Stimulated activated naive CD8-positive, alpha-beta T cell treated with anti-CD3 and anti-CD28 coated beads, Interleukin-15, amount 100 ng/mL, for 72 hours (primary cell): ENCODE measurements at regions not wholly inside any gene's neighbourhood (a gene's known extent, or its start where the extent isn't known, plus 50 kb on each side); places are given as distances from the start of the nearest gene placed in this dataset.
"Not testable (repeated sequence)": the region's sequence is repeated elsewhere in the genome, so short reads cannot be mapped to it uniquely, and the experiment has no call there.

ENCODE experiments used
- ATAC-seq: fragments of 150-1000 bp; cut with Tn5 transposase; 2 replicates; pipeline ENCODE4 v1.10.0; 2021; ENCODE audit warnings: mild to moderate bottlenecking, moderate library complexity
- DNase-seq, 2 donors: peaks; one replicate each; pipeline ENCODE4 v3.0.0; 2021 to 2022
- H3K27ac Mint-ChIP-seq, 2 donors: one replicate each; pipeline ENCODE4 v1.8.0; 2022; ENCODE audit warnings: mild to moderate bottlenecking in 2 of 2, mixed read lengths in 2 of 2, moderate library complexity in 2 of 2
- H3K27me3 Mint-ChIP-seq: one replicate; pipeline ENCODE4 v1.8.0; 2022; ENCODE audit warnings: mixed read lengths
- H3K4me1 Mint-ChIP-seq: one replicate; pipeline ENCODE4 v1.8.0; 2022; ENCODE audit warnings: mild to moderate bottlenecking, mixed read lengths
- H3K4me3 Mint-ChIP-seq, 2 donors: one replicate each; pipeline ENCODE4 v1.8.0; 2022; ENCODE audit warnings: mild to moderate bottlenecking in 2 of 2, mixed read lengths in 2 of 2, moderate library complexity in 1 of 2
- H3K9me3 Mint-ChIP-seq, 2 donors: one replicate each; pipeline ENCODE4 v1.8.0; 2022; ENCODE audit warnings: mixed read lengths in 2 of 2

DNA sequence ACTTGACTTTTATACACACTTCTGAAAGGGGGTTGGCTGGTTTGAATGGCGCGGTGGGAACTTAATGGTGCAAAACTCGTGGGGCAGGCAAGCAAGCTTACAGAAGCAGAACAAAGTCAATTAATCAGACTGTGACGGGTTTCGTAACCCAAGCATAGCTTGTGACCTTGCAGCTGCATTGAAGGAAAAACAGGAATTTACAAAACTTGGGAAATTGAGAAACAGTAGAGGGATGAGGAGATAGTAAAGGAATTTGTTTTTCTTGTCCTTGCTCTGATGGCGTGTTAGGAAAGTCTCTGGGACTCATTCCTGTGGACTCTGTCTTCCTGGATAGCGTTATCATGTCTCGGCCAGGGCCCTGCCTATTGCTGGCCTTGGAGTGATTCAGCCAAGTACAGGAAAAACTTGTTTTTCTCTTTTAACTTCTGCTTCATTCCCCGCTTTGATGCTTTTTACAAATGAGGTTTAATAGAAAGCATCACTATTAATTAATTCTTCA is 220.0 kb upstream of the KCND2 start:
- H3K4me1 Mint-ChIP-seq: no peaks in the 10 kb centered on the region
- peaks cover 4 to 10% of the 10 kb centered on the region in 2 donors for H3K9me3 Mint-ChIP-seq
- ATAC-seq (no peak), DNase-seq (no peak)
- no peak overlapping the region for H3K27ac Mint-ChIP-seq
- no peaks in the 10 kb centered on the region for H3K27me3 Mint-ChIP-seq
- H3K4me3 Mint-ChIP-seq: no peak overlapping the region

DNA sequence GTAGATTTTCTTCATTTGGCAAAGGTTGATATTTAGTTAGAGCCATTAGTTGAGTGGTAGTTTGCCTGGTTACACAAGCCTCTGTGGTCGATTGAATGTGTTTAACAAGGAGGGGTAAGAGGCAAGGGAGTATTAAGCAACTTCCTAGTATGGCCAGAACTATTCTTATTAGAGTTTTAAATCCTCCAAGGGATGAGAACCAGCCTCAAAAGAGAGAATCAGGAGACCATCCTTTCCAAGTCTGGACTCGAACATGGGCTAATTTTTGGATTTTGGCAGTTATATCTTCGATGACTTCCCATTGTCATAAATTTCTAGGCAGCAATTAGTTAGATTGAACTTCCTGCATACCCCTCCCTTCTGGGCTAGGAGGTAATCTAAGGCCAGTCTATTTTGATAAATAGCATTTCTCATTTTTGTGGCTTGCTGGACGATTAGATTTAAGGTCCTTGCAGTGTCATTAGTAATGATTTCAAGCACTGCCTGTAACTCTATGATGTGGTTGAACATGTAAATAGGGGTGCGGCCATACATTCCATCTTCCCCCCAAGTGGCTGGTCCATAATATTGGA is 219.5 kb upstream of the KCND2 start:
- H3K27me3 Mint-ChIP-seq: no peaks in the 10 kb centered on the region
- ATAC-seq (no peak), DNase-seq (no peak)
- no peak overlapping the region for H3K27ac Mint-ChIP-seq
- H3K4me3 Mint-ChIP-seq: no peak overlapping the region
- peaks cover 4 to 10% of the 10 kb centered on the region in 2 donors for H3K9me3 Mint-ChIP-seq
- no peaks in the 10 kb centered on the region for H3K4me1 Mint-ChIP-seq

DNA sequence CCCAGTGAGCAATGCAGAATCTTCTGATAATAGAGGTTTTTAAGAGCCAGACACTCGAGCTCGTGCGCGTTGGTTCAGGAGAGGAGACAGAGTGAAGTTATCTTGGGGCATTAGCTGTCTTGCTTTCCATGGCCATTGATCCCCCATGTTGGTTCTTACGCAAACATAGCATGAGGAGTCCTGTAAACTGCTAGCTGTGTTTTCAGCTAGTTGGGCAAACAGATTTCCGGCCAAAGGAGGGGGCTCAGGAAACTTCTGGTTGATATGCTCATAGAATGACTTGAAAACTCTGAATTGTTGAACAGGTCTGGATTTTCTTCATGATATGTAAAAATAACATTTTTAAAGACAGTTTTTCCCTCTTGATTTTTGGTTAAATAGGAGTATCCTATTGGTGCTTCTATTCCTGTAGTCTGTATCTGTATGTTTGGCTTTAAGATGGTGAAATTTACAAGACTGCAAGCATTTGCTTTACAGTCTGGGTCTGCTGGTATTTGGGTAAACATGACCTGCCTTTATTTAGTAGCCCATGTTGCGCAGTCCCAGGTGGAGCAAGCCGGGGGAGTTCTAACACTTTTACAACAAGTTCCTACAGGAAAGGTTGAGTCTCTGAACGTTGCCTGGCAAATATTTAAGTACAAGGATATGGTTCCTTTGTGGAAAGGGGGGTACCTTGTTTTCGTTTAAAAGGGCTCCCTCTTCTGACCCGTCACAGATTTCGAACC is 218.4 kb upstream of the KCND2 start:
- ATAC-seq (no peak), DNase-seq (no peak)
- no peaks in the 10 kb centered on the region for H3K4me1 Mint-ChIP-seq
- no peak overlapping the region for H3K4me3 Mint-ChIP-seq
- H3K9me3 Mint-ChIP-seq: peaks cover 10 to 18% of the 10 kb centered on the region in 2 donors
- no peaks in the 10 kb centered on the region for H3K27me3 Mint-ChIP-seq
- H3K27ac Mint-ChIP-seq: no peak overlapping the region

DNA sequence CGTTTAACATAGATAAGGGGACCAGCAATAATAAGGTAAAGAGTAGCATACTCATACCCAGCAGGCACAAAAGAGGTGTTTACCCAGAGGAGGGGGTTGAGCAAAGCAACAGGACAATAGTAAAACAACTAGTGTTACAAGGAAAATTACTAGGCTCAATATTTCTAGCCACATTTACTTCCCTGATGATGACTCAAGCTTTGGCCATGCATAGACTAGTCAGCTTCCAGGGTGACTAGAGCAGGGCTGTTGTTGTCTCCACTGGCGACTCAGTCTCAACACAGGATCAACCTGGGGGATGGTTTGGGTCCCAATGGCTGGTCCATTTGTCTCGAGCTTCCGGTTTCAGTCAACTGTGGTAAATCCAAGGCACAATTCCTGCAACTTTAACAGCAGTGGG is 217.7 kb upstream of the KCND2 start:
- H3K9me3 Mint-ChIP-seq: peaks cover 12 to 21% of the 10 kb centered on the region in 2 donors
- H3K27ac Mint-ChIP-seq: no peak overlapping the region
- no peak overlapping the region for H3K4me3 Mint-ChIP-seq
- DNase-seq: no peak
- no peaks in the 10 kb centered on the region for H3K4me1 Mint-ChIP-seq
- no peaks in the 10 kb centered on the region for H3K27me3 Mint-ChIP-seq
- ATAC-seq: no peak

DNA sequence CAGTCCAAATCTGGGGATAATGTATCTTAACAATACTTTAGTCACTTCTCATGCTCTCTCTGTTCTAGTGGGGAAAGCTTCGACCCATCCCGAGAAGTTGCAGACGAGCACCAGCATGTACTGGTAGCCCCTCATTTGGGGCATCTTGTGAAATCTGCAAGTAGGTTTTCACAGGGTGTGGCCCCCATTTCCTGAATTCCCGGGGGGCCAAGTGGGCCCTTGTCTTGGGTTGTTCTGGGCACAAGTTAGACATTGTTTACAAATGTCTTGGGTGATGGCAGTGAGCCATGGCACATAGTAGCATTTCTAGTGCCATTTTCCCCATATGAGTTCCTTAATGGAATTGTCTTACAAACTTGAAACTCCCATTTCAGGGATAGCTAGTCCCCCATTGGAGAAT is 216.7 kb upstream of the KCND2 start:
- ATAC-seq (no peak), DNase-seq (no peak)
- Mint-ChIP-seq H3K9me3 (peaks cover 12 to 21% of the 10 kb centered on the region in 2 donors), H3K27ac (no peak overlapping the region), H3K4me1 (no peaks in the 10 kb centered on the region), H3K27me3 (no peaks in the 10 kb centered on the region), H3K4me3 (no peak overlapping the region)

DNA sequence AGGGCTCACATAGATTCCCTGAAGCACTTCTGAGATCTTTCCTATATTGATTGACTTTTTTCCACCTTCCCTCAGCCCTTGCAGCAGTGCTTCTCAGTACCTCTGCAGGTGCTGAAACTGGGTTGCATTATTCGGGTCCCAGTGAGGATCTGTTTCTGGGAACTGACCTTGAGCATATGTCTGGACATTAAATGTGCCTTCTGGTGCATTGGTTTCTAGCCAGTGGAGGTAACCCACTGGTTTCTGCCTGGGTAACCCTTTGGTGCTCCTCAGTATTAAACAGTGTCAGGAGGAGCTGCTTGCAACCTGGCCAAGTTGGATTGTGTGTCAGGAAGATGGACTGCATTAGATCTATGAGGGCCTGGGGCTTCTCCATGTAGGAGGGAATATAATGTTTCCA is 213.3 kb upstream of the KCND2 start:
- no peak overlapping the region for H3K4me3 Mint-ChIP-seq
- H3K9me3 Mint-ChIP-seq: peaks cover 13 to 21% of the 10 kb centered on the region in 2 donors
- ATAC-seq: no peak
- H3K27ac Mint-ChIP-seq: no peak overlapping the region
- no peaks in the 10 kb centered on the region for H3K27me3 Mint-ChIP-seq
- no peak for DNase-seq
- H3K4me1 Mint-ChIP-seq: no peaks in the 10 kb centered on the region

DNA sequence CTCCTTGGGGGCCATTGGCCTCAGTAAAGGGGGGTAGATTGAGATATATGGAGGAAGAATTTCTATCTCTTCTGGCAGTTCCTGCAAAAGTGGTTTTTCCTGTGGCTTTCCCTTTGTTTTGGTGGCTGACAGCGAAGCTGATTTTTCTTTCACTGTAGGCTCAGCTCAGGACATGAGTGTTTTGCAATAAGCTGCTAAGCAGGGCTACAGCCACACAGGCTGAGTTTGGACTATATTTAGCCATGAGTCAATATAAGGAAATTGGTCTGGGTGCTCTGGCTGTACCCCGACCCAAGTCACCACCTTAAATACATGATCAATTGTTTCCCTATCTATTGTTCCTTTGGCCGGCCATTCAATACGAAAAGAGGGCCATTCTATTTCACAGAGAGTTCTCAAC is 212.7 kb upstream of the KCND2 start:
- no peak overlapping the region for H3K27ac Mint-ChIP-seq
- peaks cover 13 to 14% of the 10 kb centered on the region in 2 donors for H3K9me3 Mint-ChIP-seq
- no peak for DNase-seq
- no peaks in the 10 kb centered on the region for H3K4me1 Mint-ChIP-seq
- no peak for ATAC-seq
- no peak overlapping the region for H3K4me3 Mint-ChIP-seq
- no peaks in the 10 kb centered on the region for H3K27me3 Mint-ChIP-seq

DNA sequence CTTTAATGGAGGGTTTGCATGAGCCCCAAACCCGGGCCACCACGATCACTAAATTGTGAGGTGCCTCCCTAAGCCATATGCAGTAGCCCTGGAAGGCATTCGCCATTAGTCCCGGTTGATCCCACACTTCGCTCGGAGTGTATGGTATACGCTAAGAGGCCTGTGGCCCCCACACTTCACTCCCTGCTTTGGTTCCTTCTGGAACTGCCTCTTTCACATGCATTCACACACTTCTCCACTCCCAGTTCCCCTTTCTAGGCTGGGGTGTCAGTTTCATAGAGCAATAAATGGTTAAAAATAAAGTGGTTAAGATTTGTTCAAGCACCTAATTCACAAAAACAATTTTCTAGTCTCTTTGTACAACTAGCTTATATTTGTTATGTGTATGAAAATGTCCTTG is 212.1 kb upstream of the KCND2 start:
- H3K27ac Mint-ChIP-seq: no peak overlapping the region
- ATAC-seq (no peak), DNase-seq (no peak)
- peaks cover 11 to 13% of the 10 kb centered on the region in 2 donors for H3K9me3 Mint-ChIP-seq
- H3K4me3 Mint-ChIP-seq: no peak overlapping the region
- no peaks in the 10 kb centered on the region for H3K4me1 Mint-ChIP-seq
- no peaks in the 10 kb centered on the region for H3K27me3 Mint-ChIP-seq

DNA sequence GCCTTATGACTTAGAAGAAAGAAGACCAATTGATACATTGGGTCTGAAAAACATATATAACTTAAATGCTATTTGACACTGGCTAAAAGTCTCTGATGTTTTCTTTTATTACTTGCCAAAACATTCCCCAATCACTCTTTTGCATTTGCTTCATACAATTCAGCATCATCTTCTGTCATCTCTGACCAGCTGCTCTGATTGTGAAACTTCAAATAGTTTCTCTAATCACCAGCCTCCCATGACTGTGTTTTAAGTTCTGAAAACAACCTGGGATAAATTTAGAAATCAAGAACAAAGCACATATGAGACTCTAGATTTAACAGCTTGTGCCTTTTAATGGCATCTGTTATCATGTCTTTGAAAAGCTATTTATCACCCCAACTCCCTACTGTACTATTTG is 208.4 kb upstream of the KCND2 start:
- no peaks in the 10 kb centered on the region for H3K4me1 Mint-ChIP-seq
- no peaks in the 10 kb centered on the region for H3K27me3 Mint-ChIP-seq
- DNase-seq (no peak), ATAC-seq (no peak)
- no peak overlapping the region for H3K4me3 Mint-ChIP-seq
- no peak overlapping the region for H3K27ac Mint-ChIP-seq
- H3K9me3 Mint-ChIP-seq: peaks cover 17 to 31% of the 10 kb centered on the region in 2 donors

DNA sequence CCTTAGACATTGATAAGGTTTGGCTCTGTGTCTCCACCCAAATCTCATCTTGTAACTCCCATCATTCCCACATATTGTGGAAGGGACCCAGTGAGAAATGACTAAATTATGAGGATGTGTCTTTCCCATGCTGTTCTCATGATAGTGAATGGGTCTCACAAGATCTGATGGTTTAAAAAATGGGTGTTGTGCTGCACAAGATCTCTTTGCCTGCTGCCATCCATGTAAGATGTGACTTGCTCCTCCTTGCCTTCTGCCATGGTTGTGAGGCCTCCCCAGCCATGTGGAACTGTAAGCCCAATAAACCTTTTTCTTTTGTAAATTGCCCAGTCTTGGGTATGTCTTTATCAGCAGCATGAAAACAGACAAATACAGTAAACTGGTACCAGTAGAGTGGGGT is 206.1 kb upstream of the KCND2 start:
- H3K4me1 Mint-ChIP-seq, H3K4me3 Mint-ChIP-seq, DNase-seq, H3K27ac Mint-ChIP-seq, H3K27me3 Mint-ChIP-seq, ATAC-seq: not testable (repeated sequence)
- peaks cover 15 to 29% of the 10 kb centered on the region in 2 donors for H3K9me3 Mint-ChIP-seq

DNA sequence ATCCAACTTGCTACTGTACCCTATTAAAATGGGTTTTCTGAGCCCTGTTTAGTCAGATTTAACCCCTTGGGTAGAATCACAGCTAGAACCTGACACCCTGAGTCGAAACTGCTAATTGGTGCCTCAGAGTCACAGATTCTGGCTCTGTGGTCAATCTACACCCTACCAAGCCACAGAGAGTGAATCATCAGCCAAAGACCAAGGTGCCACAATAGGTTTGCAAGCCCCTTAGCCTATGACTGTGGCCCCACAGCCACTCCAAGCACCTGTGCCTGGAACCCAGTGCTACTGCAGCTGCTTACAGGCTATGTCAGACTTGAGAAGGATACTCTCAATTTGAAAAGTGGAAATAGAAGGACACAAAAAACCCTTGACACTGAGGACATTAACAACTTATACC is 202.8 kb upstream of the KCND2 start:
- Mint-ChIP-seq H3K27ac (no peak overlapping the region), H3K9me3 (peaks cover 15 to 29% of the 10 kb centered on the region in 2 donors), H3K4me3 (no peak overlapping the region), H3K27me3 (no peaks in the 10 kb centered on the region), H3K4me1 (no peaks in the 10 kb centered on the region)
- no peak for ATAC-seq
- no peak for DNase-seq

DNA sequence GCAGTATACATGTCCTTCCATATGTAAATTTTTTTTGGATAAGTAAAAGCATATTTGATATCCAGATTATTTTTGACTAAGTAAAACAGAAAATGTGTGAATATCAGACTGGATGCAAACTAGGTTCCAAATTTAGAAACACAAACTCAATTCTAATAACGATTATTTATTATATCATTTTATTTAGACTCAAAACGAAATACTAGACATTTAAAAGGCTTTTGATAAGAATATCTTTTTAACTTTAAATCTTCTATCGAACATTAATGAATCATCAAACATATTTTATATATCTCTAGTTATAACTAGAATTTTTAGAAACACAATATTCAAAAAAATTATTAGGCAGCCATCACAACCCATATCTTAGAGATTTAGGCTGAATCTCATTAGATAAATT is 195.2 kb upstream of the KCND2 start:
- no peak overlapping the region for H3K27ac Mint-ChIP-seq
- peaks cover 8 to 13% of the 10 kb centered on the region in 2 donors for H3K9me3 Mint-ChIP-seq
- H3K4me3 Mint-ChIP-seq: no peak overlapping the region
- no peaks in the 10 kb centered on the region for H3K27me3 Mint-ChIP-seq
- ATAC-seq (no peak), DNase-seq (no peak)
- no peaks in the 10 kb centered on the region for H3K4me1 Mint-ChIP-seq

DNA sequence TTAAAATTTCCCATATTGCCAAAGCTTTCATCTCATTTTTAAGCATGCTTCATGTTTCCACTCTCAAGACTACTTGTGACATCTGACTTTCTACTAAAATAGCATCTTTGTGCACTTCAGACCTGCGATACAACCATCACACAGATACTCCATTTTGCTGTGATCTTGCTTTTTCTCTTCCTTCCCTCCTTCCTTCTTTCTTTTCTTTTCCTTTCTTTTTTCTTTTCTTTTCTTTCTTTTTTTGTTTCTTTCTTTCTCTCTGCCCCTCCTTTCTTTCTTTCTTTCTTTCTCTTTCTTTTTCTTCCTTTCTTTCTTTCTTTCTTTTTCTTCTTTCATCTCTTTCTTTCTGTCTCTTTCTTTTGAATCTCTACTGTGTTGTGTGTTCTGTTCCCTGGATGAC is 194.0 kb upstream of the KCND2 start:
- Mint-ChIP-seq H3K27me3 (no peaks in the 10 kb centered on the region), H3K27ac (no peak overlapping the region), H3K4me3 (no peak overlapping the region), H3K9me3 (peaks cover 10 to 13% of the 10 kb centered on the region in 2 donors), H3K4me1 (no peaks in the 10 kb centered on the region)
- DNase-seq: no peak
- ATAC-seq: no peak

DNA sequence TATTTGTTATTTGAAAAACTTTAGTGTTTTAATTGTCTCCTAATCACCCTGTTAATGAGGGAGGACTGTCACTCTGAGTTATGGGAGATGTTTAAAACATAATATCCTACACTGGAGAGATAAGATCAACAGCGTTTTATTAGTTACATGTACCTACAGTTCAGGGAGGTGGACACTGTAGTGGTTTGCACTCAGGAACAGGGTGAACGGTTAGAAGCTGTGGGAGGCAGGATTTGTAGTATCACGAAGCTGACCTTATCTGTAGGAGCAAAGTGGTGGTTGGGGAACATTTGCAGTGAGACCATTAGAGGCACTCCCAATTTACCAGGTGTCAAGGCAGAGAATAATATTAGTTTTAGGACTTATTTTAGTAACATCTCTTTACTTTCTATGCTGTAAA is 193.3 kb upstream of the KCND2 start:
- Mint-ChIP-seq H3K9me3 (peaks cover 12 to 13% of the 10 kb centered on the region in 2 donors), H3K27me3 (no peaks in the 10 kb centered on the region), H3K4me3 (no peak overlapping the region), H3K4me1 (no peaks in the 10 kb centered on the region), H3K27ac (no peak overlapping the region)
- no peak for DNase-seq
- ATAC-seq: no peak

DNA sequence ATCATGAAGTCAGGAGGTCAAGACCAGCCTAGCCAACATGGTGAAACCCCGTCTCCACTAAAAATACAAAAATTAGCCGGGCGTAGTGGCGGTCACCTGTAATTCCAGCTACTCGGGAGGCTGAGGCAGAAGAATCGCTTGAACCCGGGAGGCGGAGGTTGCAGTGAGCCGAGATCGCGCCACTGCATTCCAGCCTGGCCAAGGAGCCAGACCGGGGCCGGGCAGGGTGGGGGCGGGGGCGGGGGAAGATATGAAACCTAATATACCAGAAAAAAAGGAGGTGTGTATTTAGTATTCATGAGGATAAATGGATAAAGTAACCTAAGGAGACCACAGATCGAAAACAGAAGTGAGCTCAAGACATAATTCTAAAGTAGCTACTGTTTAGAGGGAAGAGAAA is 186.5 kb upstream of the KCND2 start:
- H3K4me1 Mint-ChIP-seq, DNase-seq, H3K27me3 Mint-ChIP-seq, H3K4me3 Mint-ChIP-seq, ATAC-seq, H3K27ac Mint-ChIP-seq: not testable (repeated sequence)
- peaks cover 0 to 10% of the 10 kb centered on the region in 2 donors for H3K9me3 Mint-ChIP-seq

DNA sequence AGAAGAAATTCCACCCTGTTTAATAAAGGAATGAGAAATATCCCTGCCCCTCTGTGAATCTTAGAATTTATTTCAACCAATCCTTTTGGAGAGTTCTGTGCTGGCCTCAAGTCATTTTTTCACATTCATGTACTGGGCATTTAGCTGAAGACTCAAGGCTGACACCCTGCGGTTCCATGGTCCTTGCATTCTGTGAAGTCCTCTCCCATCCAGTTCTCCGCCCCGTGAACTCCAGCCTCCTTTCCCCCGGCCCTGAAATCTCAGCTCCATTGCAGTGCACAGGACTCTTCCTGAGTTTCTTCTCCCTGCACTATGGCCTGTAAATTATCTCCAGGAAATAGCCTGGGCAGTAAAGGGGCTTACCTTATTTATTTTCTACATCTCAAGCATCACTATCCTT is 183.0 kb upstream of the KCND2 start:
- DNase-seq: no peak
- H3K27me3 Mint-ChIP-seq: no peaks in the 10 kb centered on the region
- H3K4me3 Mint-ChIP-seq: no peak overlapping the region
- peaks cover 0 to 6% of the 10 kb centered on the region in 2 donors for H3K9me3 Mint-ChIP-seq
- H3K27ac Mint-ChIP-seq: no peak overlapping the region
- no peaks in the 10 kb centered on the region for H3K4me1 Mint-ChIP-seq
- ATAC-seq: no peak

DNA sequence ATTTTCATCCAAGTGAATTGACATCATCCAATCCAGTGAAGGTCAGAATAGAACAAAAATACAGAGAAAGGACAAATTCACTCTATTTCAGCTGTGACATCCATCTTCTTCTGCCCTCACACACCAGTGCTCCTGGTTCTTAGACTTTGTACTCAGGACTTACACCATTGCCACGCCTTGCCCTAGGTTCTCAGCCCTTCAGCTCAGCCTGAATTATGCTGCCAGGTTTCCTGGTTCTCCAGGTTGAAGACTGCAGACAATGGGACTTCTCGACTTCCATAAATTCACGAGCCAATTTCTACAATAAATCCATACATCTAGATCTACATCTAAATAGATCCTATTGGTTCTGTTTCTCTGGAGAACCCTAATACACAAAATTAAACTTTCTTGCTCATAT is 181.2 kb upstream of the KCND2 start:
- Mint-ChIP-seq H3K27ac (no peak overlapping the region), H3K4me1 (no peaks in the 10 kb centered on the region), H3K9me3 (peaks cover 0 to 6% of the 10 kb centered on the region in 2 donors), H3K27me3 (no peaks in the 10 kb centered on the region), H3K4me3 (no peak overlapping the region)
- no peak for ATAC-seq
- DNase-seq: no peak
